HG02642 (cell line): ENCODE measurements at regions not wholly inside any gene's neighbourhood (a gene's known extent, or its start where the extent isn't known, plus 50 kb on each side); places are given as distances from the start of the nearest gene placed in this dataset.
"Not testable (repeated sequence)": the region's sequence is repeated elsewhere in the genome, so short reads cannot be mapped to it uniquely, and the experiment has no call there.

Source experiments
- ATAC-seq: cut with Tn5 transposase; IDR thresholded peaks from one replicate; pipeline ENCODE4 v1.9.1; 2021; ENCODE audit warnings: mild to moderate bottlenecking; ENCODE audit not compliant: unreplicated experiment, poor library complexity

- ATAC-seq, result no peak
These were observed 499.0 kb upstream of the SLC35B3 start for GRCh38 chr6:8934318-8934717.

DNA sequence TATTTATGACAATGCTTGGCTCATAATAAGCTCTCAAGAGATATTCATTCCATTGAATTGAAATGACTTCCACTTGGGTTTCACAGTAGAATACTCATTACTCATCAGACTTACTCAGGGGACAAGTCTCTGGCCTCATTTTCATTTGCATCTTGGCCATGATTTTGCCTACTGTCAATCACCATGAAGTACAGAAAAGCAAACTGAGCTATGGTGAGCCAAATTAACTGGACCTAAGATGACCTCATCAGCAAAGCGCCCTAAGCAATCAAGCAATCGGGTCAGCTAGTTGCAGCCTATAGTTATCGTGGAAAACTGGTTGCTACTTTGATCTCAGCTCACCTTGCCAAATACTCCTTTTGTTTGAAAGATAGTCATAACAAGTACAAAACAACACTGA lies 494.7 kb upstream of the SLC35B3 start:
- no peak for ATAC-seq

GRCh38 chr6:8920244-8920643 lies 484.9 kb upstream of the SLC35B3 start:
- not testable (repeated sequence) for ATAC-seq

DNA sequence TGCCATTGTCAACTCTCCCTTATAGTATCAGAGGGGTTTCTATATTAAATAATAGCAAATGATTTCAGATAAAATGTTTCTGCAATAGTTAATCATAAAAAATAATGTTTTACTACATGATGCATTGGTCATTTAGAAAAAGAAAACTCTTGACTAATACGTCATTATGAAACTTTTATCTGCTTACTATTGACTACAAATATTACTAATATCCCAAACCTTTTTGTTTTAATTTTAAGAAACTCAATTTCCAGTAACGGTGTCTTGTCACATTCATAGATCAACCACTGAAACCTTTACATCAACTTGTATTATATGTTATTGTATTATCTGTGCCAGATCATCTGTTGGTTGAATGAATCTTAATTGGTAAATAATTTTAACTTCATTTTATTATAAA lies 482.9 kb upstream of the SLC35B3 start:
- ATAC-seq, result no peak

GRCh38 chr6:8914700-8915099 lies 479.4 kb upstream of the SLC35B3 start:
- no peak for ATAC-seq

DNA sequence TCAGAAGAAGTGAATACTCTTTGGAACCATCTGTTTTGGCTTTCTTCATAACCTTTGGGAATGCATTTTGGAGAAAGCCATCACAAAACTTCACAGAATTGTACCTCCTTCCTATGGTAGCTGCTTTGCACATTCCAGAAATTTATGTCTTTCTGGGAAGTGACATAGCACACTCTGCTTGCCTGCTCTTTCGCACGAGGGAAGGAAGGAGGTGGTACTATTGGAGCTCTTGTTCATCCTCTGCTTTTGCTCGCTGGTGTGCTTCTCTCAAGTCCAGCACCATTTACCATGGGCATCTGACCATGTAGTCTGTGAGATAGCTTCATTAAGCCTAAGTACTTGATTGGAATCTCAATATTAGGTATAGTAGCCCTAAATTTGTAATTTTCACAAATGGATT lies 473.3 kb upstream of the SLC35B3 start:
- no peak for ATAC-seq

GRCh38 chr6:8906699-8907098 lies 471.4 kb upstream of the SLC35B3 start:
- ATAC-seq, result no peak

- ATAC-seq, result no peak
These were observed 470.4 kb upstream of the SLC35B3 start for GRCh38 chr6:8905757-8906156.

DNA sequence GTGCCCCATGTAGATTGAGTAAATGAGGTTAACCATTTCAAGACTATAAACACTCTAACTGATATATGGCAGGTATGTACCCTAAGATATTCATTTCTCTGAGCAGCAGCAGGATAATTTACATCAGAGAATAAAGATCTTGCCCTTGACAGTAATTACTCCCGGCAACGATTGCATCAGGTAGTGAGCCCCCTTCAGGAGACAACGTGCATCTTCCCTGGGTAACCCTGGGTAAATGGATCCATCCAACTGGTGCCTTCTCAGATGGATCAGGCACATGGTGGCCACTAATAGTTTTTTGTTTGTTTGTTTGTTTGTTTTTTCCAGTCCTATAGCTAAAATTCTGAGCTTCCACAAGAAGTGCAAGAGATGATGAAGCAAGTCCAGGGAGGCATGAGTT lies 469.4 kb upstream of the SLC35B3 start:
- ATAC-seq, result peak; percentile 58

DNA sequence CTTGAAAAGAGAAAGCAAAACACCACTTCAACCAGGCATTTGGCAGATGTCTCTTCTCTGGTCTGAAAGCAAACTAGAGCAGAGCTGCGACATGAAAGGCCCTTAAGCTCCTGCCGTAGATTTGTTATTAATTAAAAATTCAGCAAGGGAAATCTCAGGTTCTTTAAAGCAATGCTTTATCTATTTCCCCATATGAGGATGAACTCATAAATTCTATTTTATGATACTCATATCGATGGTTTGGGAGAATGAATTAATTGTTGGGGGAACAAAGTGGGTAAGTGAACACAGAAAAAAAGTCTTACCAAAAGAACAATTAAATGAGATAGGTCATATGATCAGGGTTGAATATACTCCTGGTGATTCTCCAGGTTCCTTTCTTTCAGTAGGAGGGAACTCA lies 464.7 kb upstream of the SLC35B3 start:
- no peak for ATAC-seq

DNA sequence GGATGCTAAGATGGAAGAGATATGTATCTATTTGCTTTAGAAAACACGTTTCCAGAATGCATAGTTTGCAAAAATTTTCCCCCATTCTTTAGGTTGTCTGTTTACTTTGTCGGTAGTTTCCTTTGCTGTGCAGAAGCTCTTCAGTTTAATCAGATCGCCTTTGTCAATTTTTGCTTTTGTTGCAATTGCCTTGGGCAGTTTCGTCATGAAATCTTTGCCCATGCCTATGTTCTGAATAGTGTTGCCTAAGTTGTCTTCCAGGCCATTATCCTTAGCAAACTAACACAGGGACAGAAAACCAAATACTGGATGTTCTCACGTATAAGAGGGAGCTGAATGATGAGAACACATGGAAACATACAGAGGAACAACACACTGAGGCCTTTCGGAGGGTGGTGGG lies 454.2 kb upstream of the SLC35B3 start:
- ATAC-seq, result no peak

- no peak for ATAC-seq
These were observed 453.1 kb upstream of the SLC35B3 start for GRCh38 chr6:8888468-8888867.

GRCh38 chr6:8881663-8882062 lies 446.3 kb upstream of the SLC35B3 start:
- no peak for ATAC-seq

GRCh38 chr6:8879334-8879733 lies 444.0 kb upstream of the SLC35B3 start:
- no peak for ATAC-seq

GRCh38 chr6:8875986-8876385 lies 440.6 kb upstream of the SLC35B3 start:
- ATAC-seq, result no peak

GRCh38 chr6:8872589-8872988 lies 437.2 kb upstream of the SLC35B3 start:
- no peak for ATAC-seq

- no peak for ATAC-seq
These were observed 430.1 kb upstream of the SLC35B3 start for GRCh38 chr6:8865451-8865850.

- ATAC-seq, result no peak
These were observed 425.3 kb upstream of the SLC35B3 start for GRCh38 chr6:8860671-8861070.

DNA sequence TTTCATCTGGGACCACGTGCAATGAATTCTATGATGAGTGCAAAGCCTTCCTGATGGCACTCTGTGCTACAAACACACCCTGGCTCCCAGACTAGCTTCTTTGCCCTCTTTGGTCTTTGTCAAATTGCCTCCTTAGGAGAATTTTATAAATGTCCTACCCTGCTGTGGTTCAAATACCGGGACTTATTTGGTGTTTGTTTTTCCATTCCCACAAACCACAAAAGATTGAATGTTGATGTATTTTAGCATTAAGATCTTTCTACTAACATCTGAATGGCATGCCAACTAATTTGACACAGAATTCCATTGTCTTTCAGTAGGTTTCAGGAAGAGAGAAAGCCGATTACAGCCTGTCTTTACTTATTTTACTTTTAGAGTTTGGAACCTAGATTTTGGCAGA lies 424.2 kb upstream of the SLC35B3 start:
- ATAC-seq, result no peak

DNA sequence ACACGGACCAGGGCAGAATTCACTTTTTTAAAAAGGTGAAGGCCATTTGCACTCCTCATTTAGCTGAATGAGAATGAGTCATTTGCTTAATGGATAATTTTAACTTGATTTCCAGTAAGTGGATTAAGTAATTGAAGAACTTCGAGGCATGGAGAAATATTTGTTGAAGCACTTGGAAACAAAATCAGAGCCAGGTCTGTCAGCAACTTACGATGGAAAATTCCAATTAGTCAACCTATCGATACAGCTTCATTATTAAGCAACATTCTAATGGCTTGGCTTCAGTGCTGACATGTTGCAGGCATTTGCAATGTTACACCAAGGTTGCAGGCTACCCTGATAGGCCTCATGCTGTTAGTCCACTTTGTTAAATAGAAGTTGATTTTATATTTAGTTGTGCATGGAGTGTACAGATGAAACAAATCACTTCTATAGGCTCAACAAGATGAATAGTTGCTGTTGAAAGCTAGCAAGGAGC lies 423.5 kb upstream of the SLC35B3 start:
- ATAC-seq, result no peak

- no peak for ATAC-seq
These were observed 421.8 kb upstream of the SLC35B3 start for GRCh38 chr6:8857160-8857559.

DNA sequence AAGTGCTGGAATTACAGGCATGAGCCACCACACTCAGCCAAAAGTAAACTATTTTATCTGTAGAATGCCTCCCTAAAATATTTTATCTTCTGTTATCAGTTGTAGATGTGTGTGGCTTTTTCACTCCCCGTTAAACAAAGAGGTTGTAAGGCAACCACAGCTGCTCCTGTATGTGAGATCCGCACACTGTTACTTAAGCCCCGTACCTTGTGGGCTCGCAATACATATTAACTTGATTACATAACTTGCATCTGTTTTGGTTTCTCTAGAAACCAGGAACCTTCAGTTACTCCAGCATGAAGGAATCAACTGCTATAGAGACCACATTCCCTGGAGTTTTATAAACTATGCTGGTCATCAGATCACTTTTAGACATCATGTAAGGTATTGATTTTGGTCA lies 420.1 kb upstream of the SLC35B3 start:
- no peak for ATAC-seq

DNA sequence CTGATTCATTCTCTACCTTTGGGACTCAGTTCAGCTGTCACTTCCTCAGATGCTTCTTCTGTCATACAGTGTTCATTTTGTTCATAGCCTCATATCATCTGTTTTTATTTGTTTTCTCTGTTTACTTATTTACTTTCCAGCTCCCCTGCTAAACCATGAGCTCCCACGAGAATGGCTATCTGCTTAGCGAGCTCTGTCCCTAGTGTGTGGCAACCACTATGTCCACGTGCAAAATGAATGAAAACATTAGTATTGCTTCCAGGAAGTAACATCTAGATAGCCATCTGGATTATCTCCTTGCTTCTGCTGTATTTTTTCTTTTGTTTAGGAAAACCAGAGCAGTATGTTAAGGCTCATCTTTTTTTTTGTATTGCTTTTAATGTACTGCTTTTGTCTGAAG lies 417.0 kb upstream of the SLC35B3 start:
- ATAC-seq, result no peak
